ENCODE measurements at regions not wholly inside any gene's neighbourhood (a gene's known extent, or its start where the extent isn't known, plus 50 kb on each side); places are given as distances from the start of the nearest gene placed in this dataset.

- DNase-seq (ENCODE audit: low spot score) = no peak
- no peaks in the 10 kb centered on the region for H3K36me3 ChIP-seq
- no peak overlapping the region for H3K27ac ChIP-seq
- H3K4me1 ChIP-seq = no peaks in the 10 kb centered on the region
- H3K9me3 ChIP-seq = no peaks in the 10 kb centered on the region
- no peak for TF ChIP-seq CTCF (IDR thresholded peaks at IDR 0.05)
- H3K27me3 ChIP-seq = no peaks in the 10 kb centered on the region
- no peak overlapping the region for H3K4me3 ChIP-seq
These were observed 81.3 kb downstream of the CHST1 start for GRCh38 chr11:45583981-45584566.

- Histone ChIP-seq H3K27ac (no peak overlapping the region), H3K9me3 (no peaks in the 10 kb centered on the region), H3K4me3 (no peak overlapping the region), H3K36me3 (no peaks in the 10 kb centered on the region), H3K4me1 (no peaks in the 10 kb centered on the region), H3K27me3 (peaks cover 0 to 4% of the 10 kb centered on the region in 2 donors)
- no peak for DNase-seq (ENCODE audit: low spot score)
- TF ChIP-seq CTCF (IDR thresholded peaks at IDR 0.05) = no peak
These were observed 85.0 kb downstream of the CHST1 start for GRCh38 chr11:45580399-45580798.

- Histone ChIP-seq H3K27ac (no peak overlapping the region), H3K9me3 (no peaks in the 10 kb centered on the region), H3K4me1 (no peaks in the 10 kb centered on the region), H3K4me3 (no peak overlapping the region), H3K27me3 (peaks cover 0 to 4% of the 10 kb centered on the region in 2 donors), H3K36me3 (no peaks in the 10 kb centered on the region)
- DNase-seq (ENCODE audit: low spot score) = no peak
- TF ChIP-seq CTCF (IDR thresholded peaks at IDR 0.05) = no peak
These were observed 87.1 kb downstream of the CHST1 start for GRCh38 chr11:45578316-45578715.

GRCh38 chr11:45577752-45578151 lies 87.7 kb downstream of the CHST1 start:
- Histone ChIP-seq H3K27ac (no peak overlapping the region), H3K27me3 (peaks cover 0 to 4% of the 10 kb centered on the region in 2 donors), H3K9me3 (no peaks in the 10 kb centered on the region), H3K36me3 (no peaks in the 10 kb centered on the region), H3K4me3 (no peak overlapping the region), H3K4me1 (no peaks in the 10 kb centered on the region)
- TF ChIP-seq CTCF (IDR thresholded peaks at IDR 0.05) = no peak
- DNase-seq (ENCODE audit: low spot score) = no peak

- no peaks in the 10 kb centered on the region for H3K36me3 ChIP-seq
- no peak for TF ChIP-seq CTCF (IDR thresholded peaks at IDR 0.05)
- H3K9me3 ChIP-seq = no peaks in the 10 kb centered on the region
- peaks cover 0 to 4% of the 10 kb centered on the region in 2 donors for H3K27me3 ChIP-seq
- H3K27ac ChIP-seq = no peak overlapping the region
- DNase-seq (ENCODE audit: low spot score) = no peak
- H3K4me1 ChIP-seq = no peaks in the 10 kb centered on the region
- no peak overlapping the region for H3K4me3 ChIP-seq
These were observed 88.8 kb downstream of the CHST1 start for GRCh38 chr11:45576461-45577215.
